PC-9 (cell line): ENCODE measurements at regions not wholly inside any gene's neighbourhood (a gene's known extent, or its start where the extent isn't known, plus 50 kb on each side); places are given as distances from the start of the nearest gene placed in this dataset.

ENCODE experiments used
- CTCF ChIP-seq: fragments of 200-600 bp; sonication (generic); conservative IDR thresholded peaks from 2 replicates; pipeline ENCODE4 v1.6.1; 2017; ENCODE audit warnings: mixed run types, antibody characterized with exemption, mild to moderate bottlenecking, moderate library complexity
- EZH2 ChIP-seq: fragments of 200-600 bp; sonication (generic); IDR thresholded peaks from 2 replicates; pipeline ENCODE4 v1.8.0; 2017; ENCODE audit warnings: antibody characterized with exemption, low read depth

GRCh38 chr18:55906536-55906935 is 318.5 kb upstream of the TCF4 start:
- TF ChIP-seq CTCF, result no peak
- no peak for TF ChIP-seq EZH2
